Bronchial epithelial cell (primary cell): ENCODE measurements at regions not wholly inside any gene's neighbourhood (a gene's known extent, or its start where the extent isn't known, plus 50 kb on each side); places are given as distances from the start of the nearest gene placed in this dataset.

Source experiments
- DNase-seq: peaks from one replicate; pipeline ENCODE4 v3.0.0-alpha.2; 2010; ENCODE audit warnings: low read depth
- FAIRE-seq: peaks from 2 replicates; lab custom pipeline; 2011; peaks lifted over from hg19 to GRCh38; lab: Jason Lieb, UNC
- H3K27me3 ChIP-seq: 2 replicates; pipeline ENCODE4 v1.5.1; 2011; ENCODE audit warnings: low read length; ENCODE audit not compliant: control insufficient read depth, insufficient read depth
- H3K36me3 ChIP-seq: 2 replicates; pipeline ENCODE4 v1.5.1; 2011; ENCODE audit warnings: low read length; ENCODE audit not compliant: control insufficient read depth, insufficient read depth
- H3K4me3 ChIP-seq: 2 replicates; pipeline ENCODE4 v1.5.1; 2011; ENCODE audit warnings: mild to moderate bottlenecking, low read depth, low read length, control low read depth
- CTCF ChIP-seq: IDR thresholded peaks from 2 replicates; pipeline ENCODE4 v1.5.1; 2011; ENCODE audit warnings: mild to moderate bottlenecking, moderate library complexity, low read length, control low read depth, inconsistent platforms; ENCODE audit not compliant: insufficient read depth, severe bottlenecking

GRCh38 chr2:6290217-6291015, 575.3 kb downstream of the CMPK2 start:
- H3K27me3 ChIP-seq: no peaks in the 10 kb centered on the region
- FAIRE-seq: no peak
- no peak for TF ChIP-seq CTCF
- no peaks in the 10 kb centered on the region for H3K36me3 ChIP-seq
- no peak for DNase-seq
- H3K4me3 ChIP-seq: no peak overlapping the region

GRCh38 chr2:6294791-6295190, 570.9 kb downstream of the CMPK2 start:
- Histone ChIP-seq H3K36me3 (no peaks in the 10 kb centered on the region), H3K4me3 (no peak overlapping the region), H3K27me3 (no peaks in the 10 kb centered on the region)
- no peak for TF ChIP-seq CTCF
- FAIRE-seq: no peak
- DNase-seq: no peak

GRCh38 chr2:6297238-6297637, 568.5 kb downstream of the CMPK2 start:
- Histone ChIP-seq H3K36me3 (no peaks in the 10 kb centered on the region), H3K4me3 (no peak overlapping the region), H3K27me3 (no peaks in the 10 kb centered on the region)
- no peak for TF ChIP-seq CTCF
- FAIRE-seq: no peak
- DNase-seq: no peak

GRCh38 chr2:6301426-6301825, 564.3 kb downstream of the CMPK2 start:
- H3K4me3 ChIP-seq: no peak overlapping the region
- no peak for TF ChIP-seq CTCF
- no peaks in the 10 kb centered on the region for H3K27me3 ChIP-seq
- no peaks in the 10 kb centered on the region for H3K36me3 ChIP-seq
- FAIRE-seq: no peak
- no peak for DNase-seq

GRCh38 chr2:6308986-6309385, 556.7 kb downstream of the CMPK2 start:
- no peak for DNase-seq
- no peaks in the 10 kb centered on the region for H3K27me3 ChIP-seq

More at GRCh38 chr2:6308986-6309385, 556.7 kb downstream of the CMPK2 start:
- H3K4me3 ChIP-seq: no peak overlapping the region
- no peak for FAIRE-seq
- H3K36me3 ChIP-seq: no peaks in the 10 kb centered on the region
- TF ChIP-seq CTCF: no peak
